ENCODE measurements at regions not wholly inside any gene's neighbourhood (a gene's known extent, or its start where the extent isn't known, plus 50 kb on each side); places are given as distances from the start of the nearest gene placed in this dataset.

DNA sequence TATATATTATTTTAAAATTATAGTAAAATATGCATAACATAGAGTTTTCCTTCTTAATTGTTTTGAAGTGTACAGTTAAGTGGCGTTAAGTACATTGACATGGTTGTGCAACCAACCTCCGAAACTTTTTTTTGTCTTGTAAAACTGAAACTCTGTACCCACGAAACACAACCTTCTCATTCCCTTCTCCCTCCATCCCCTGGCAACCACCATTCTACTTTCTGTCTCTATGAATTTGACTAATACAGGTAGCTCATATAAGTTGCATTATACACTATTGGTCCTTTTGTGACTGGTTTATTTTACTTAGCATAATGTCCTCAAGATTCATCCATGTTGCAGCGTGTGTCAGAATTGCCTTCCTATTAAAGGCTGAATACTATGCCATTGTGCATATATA, 179.4 kb downstream of the SATB1 start:
- TF ChIP-seq, protein P1, sequence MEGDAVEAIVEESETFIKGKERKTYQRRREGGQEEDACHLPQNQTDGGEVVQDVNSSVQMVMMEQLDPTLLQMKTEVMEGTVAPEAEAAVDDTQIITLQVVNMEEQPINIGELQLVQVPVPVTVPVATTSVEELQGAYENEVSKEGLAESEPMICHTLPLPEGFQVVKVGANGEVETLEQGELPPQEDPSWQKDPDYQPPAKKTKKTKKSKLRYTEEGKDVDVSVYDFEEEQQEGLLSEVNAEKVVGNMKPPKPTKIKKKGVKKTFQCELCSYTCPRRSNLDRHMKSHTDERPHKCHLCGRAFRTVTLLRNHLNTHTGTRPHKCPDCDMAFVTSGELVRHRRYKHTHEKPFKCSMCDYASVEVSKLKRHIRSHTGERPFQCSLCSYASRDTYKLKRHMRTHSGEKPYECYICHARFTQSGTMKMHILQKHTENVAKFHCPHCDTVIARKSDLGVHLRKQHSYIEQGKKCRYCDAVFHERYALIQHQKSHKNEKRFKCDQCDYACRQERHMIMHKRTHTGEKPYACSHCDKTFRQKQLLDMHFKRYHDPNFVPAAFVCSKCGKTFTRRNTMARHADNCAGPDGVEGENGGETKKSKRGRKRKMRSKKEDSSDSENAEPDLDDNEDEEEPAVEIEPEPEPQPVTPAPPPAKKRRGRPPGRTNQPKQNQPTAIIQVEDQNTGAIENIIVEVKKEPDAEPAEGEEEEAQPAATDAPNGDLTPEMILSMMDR (IDR thresholded peaks at IDR 0.05 in 4 of 5, conservative IDR thresholded peaks at IDR 0.05 in 1 of 5), result no peak
- TF ChIP-seq POLR2A (IDR thresholded peaks at IDR 0.05), result no peak
